ENCODE measurements at regions not wholly inside any gene's neighbourhood (a gene's known extent, or its start where the extent isn't known, plus 50 kb on each side); places are given as distances from the start of the nearest gene placed in this dataset.
"Not testable (repeated sequence)": the region's sequence is repeated elsewhere in the genome, so short reads cannot be mapped to it uniquely, and the experiment has no call there.

DNA sequence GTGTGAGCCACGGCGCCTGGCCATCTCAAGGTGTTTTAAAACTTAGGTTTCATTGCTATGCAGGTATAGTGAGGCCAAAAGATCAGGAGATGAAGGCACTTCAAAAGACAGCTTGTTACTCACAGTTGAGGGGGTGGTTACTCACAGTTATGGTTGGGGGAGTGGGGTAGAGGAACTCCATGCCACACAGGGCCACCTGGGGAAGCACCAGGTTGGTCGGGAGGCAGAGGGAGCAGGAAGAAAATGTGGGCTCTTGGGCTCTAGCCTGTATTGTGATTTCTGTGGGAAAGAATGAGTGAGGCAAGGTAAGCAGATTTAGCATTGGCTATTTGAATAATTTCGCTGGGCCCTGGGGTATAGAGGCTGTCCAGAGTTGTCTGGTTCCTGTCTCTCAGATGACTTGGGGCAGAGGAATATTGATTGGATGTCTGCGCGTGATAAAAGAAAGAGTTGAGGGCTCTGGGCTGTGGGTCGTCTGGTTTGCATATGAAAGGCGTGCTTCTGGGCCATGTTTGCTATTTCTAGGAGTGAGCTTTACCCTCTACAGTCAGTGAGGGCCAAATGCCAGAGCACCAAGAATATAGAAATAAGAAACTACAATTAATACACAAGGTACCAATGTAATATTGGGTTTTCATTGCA lies 226.1 kb upstream of the FAM240B start:
- DNase-seq (ENCODE audit: low read depth, low spot score); H3K27ac ChIP-seq: not testable (repeated sequence)

GRCh38 chr9:38944881-38945449 lies 225.0 kb upstream of the FAM240B start:
- not testable (repeated sequence) for H3K27ac ChIP-seq; DNase-seq (ENCODE audit: low read depth, low spot score)

GRCh38 chr9:38940501-38940900 lies 220.6 kb upstream of the FAM240B start:
- not testable (repeated sequence) for DNase-seq (ENCODE audit: low read depth, low spot score); H3K27ac ChIP-seq

GRCh38 chr9:38938637-38939036 lies 218.7 kb upstream of the FAM240B start:
- H3K27ac ChIP-seq; DNase-seq (ENCODE audit: low read depth, low spot score): not testable (repeated sequence)

- not testable (repeated sequence) for H3K27ac ChIP-seq; DNase-seq (ENCODE audit: low read depth, low spot score)
These were observed 208.0 kb upstream of the FAM240B start for GRCh38 chr9:38927970-38928369.

GRCh38 chr9:38926565-38926964 lies 206.6 kb upstream of the FAM240B start:
- not testable (repeated sequence) for H3K27ac ChIP-seq; DNase-seq (ENCODE audit: low read depth, low spot score)

DNA sequence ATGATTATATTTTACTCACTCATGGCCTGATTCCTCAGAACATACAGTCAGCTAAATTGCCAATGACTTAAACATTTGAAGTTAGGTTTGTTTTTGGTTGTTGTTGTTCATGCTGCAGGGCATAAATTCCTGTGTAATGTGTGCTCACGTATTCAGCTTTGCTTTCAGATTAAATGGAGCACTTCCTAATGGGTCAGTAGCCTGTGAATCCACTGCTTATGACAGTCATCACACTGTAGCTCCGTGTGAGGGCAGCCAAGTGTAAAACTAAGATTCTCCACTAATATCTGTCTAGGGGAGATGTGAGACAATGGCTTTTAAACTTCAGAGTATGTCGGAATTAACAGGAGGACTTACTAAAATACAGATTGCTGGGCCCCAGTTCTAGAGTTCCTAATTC lies 201.3 kb upstream of the FAM240B start:
- DNase-seq (ENCODE audit: low read depth, low spot score); H3K27ac ChIP-seq: not testable (repeated sequence)

DNA sequence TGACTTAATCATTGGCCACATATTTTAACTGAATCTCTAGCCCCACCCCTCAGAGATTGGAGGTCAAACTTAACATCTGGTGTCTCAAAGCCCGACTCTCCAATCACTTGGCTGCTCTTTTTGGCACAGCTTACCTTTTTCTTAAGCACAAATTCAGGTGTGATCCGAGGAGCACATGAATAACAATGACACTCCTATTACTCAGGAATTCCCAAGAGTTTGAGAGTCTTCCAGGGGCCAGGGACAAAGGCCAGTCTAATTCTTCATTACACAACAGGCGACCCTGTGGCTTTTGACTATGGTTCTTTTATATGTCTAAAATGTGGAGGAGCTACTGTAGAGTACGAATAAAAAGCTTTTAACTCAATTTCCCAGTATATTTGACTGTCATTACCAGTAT lies 190.7 kb upstream of the FAM240B start:
- H3K27ac ChIP-seq = not testable (repeated sequence)

GRCh38 chr9:38904719-38905118 lies 184.8 kb upstream of the FAM240B start:
- DNase-seq (ENCODE audit: low read depth, low spot score); H3K27ac ChIP-seq: not testable (repeated sequence)

More for the DNA sequence above, 190.7 kb upstream of the FAM240B start:
- not testable (repeated sequence) for DNase-seq (ENCODE audit: low read depth, low spot score)

DNA sequence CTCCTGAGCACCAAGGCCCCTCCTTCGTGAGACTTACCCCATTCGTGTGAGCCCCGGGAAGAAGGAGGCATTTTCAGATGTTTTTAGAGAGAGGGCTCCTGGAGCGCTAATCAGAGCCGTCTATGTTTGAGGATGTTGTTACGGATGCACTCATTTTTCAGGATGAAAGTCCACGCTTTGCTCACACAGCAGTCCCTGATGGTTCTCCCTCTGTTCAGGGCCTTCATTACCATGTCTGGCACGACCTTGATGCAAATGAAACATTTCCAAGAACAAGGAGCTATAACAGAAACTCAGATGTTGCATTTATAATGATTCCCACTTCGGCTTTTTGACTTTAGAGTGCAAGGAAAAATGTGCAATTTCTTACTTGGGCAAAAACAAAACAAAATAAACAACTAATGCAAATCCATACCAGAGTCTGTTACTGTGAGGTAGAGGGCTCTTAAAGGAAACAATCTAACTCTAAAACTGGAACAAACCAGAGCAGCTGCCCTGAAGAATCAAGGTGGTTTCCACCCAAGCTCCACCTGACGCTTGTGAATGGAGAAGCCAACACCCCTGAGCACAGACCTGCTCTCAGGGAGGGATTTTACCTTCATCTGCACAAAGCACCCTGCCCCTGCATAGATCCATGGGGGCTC lies 181.7 kb upstream of the FAM240B start:
- DNase-seq (ENCODE audit: low read depth, low spot score) = not testable (repeated sequence)

GRCh38 chr9:38896404-38896803 lies 176.5 kb upstream of the FAM240B start:
- H3K27ac ChIP-seq; DNase-seq (ENCODE audit: low read depth, low spot score): not testable (repeated sequence)

More for the DNA sequence above, 181.7 kb upstream of the FAM240B start:
- not testable (repeated sequence) for H3K27ac ChIP-seq

DNA sequence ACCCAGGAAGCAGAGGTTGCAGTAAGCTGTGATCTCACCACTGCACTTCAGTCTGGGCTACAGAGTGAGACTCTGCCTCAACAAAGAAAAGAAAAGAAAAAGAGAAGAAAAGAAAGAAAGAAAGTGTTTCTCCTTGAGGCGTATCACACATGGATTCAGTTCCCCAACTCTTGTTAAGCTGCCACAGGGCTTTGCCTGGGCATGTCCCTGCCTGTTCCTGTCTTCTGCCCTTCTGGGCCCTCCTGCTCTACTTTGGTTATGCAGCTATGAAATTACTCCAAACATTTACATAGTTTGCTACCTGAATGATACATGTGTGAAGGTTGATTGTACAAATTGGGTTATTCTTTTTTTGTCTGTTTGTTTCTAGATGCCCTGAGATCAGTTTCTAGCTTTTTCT lies 175.3 kb upstream of the FAM240B start:
- H3K27ac ChIP-seq; DNase-seq (ENCODE audit: low read depth, low spot score): not testable (repeated sequence)

DNA sequence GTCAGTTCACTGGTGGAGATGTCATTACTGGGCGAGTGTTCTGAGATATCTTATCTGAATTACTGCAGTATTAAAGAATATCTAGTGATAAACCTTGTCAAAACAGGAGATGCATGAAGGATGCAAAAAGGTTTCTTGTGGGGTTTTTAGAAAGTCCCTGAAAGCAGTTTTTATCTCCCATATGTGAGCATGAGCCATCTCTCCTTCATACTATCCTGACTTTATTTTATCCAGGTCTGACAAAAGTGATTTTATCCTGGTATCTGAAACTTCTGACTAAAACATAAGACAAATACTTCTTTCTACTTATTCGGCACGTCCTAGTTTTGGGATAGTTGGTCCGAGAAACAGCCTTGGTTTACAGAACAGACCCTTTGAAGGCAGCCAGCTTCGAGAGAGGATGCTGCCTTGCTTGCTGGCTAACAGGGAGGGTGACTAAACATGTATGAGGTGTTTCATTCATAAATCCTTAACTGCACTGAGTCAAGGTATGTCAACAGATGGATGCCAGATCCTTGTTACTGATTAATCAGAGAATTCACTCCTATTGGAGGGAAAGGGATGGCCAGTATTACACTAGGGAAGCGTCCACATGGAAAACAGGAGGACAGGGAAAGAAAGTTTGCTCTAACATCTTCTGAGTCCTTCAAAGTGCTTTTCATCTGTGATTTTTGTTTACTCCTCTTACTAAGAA lies 172.8 kb upstream of the FAM240B start:
- H3K27ac ChIP-seq; DNase-seq (ENCODE audit: low read depth, low spot score): not testable (repeated sequence)

DNA sequence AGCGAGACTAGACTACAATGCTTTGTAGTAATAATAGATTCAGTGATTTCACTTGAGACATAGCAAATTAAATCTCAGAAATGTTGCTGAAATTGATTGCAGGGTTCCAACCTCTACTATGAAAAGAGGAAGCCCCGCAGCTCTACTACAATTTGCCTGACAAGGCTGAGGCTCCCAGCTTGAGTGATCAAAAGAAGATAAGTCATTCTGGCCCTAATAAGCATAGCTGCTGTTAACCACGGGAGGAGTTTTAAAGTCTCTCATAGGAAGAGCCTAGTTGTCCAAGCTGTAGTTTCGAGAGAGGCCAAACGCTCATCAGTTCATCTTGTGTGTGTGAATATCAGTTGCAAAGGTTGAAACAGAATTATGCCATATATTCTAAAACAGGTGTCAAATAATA lies 166.1 kb upstream of the FAM240B start:
- DNase-seq (ENCODE audit: low read depth, low spot score); H3K27ac ChIP-seq: not testable (repeated sequence)

GRCh38 chr9:38875616-38876015 lies 155.7 kb upstream of the FAM240B start:
- H3K27ac ChIP-seq; DNase-seq (ENCODE audit: low read depth, low spot score): not testable (repeated sequence)

DNA sequence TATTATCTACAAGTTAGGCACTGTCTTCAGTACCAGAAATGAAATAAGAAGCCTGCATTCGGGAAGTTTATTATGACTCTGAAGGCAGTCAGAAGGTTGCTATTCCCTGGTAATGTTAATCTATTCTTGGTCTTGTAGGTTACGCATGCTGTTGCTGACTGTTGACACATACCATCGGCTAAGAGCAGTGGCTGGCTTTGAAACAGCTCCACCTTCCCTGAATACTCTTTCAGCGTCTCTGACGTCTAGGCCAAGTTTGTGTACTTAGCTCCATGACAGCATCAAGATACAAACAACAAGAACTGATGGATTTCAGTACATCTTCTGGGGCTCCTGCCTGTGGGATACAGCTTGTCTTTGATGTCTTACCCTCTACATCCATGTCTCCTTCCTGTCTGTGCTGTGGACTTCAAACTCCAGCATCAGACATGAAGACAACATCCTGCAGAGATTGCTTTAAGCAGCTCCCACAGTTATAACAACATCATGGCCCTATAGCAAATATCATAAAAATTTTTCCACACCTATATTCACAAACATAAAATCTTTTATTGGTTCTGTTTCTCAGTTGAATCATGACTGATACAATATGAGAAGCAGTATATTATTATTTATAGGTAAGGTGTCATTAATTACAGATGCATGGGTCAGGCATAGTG lies 151.5 kb upstream of the FAM240B start:
- not testable (repeated sequence) for H3K27ac ChIP-seq; DNase-seq (ENCODE audit: low read depth, low spot score)

- DNase-seq (ENCODE audit: low read depth, low spot score); H3K27ac ChIP-seq: not testable (repeated sequence)
These were observed 139.9 kb upstream of the FAM240B start for GRCh38 chr9:38859827-38860226.

DNA sequence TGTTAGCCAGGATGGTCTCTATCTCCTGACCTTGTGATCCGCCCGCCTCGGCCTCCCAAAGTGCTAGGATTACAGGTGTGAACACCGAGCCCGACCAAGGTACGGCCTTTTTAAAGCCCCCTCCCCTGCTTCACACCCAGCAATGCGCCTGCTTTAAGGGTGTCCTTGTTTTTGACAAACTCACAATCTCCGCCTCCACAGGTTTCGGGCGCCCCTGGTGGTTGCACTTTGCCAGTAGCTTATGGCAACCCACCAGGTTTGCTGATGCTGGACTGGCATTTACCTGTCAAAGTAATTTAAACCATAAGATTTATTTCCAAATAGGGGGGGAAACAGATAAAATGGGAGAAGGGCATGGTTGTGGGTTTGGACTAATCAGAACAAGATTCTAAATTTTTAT lies 129.0 kb upstream of the FAM240B start:
- not testable (repeated sequence) for DNase-seq (ENCODE audit: low read depth, low spot score); H3K27ac ChIP-seq

- DNase-seq (ENCODE audit: low read depth, low spot score); H3K27ac ChIP-seq: not testable (repeated sequence)
These were observed 120.3 kb upstream of the FAM240B start for GRCh38 chr9:38840213-38840612.

GRCh38 chr9:38833706-38834105 lies 113.8 kb upstream of the FAM240B start:
- not testable (repeated sequence) for H3K27ac ChIP-seq; DNase-seq (ENCODE audit: low read depth, low spot score)
